Activated CD4-positive, CD25-positive, alpha-beta regulatory T cell treated with anti-CD3 and anti-CD28 coated beads, Interleukin-2, amount 50 U/mL, for 24 hours (primary cell): ENCODE measurements at regions not wholly inside any gene's neighbourhood (a gene's known extent, or its start where the extent isn't known, plus 50 kb on each side); places are given as distances from the start of the nearest gene placed in this dataset.

Source experiments
- ATAC-seq, 2 donors: fragments of 150-1000 bp; cut with Tn5 transposase; one replicate each; pipeline ENCODE4 v1.10.0; 2021; ENCODE audit warnings: mild to moderate bottlenecking in 1 of 2, moderate library complexity in 1 of 2

DNA sequence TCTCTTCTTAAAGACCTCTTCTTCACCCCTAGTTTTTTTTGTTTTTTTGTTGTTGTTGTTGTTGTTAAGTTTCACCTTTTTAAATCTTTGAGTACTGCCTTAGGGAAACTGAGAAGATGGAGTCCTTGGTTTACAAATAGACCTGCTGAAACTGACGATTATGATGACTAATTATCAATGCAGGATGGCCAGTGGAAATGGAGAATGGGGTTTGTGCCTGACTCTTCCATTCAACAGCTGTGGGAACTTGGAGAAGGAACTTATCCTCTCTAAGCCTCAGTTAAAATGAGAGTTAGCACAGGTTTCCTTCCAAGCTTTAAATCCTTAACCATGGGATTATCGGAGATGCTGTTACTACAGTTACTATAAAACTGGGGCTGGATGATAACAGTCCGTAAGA lies 66.7 kb upstream of the PNMA1 start:
- no peak for ATAC-seq

DNA sequence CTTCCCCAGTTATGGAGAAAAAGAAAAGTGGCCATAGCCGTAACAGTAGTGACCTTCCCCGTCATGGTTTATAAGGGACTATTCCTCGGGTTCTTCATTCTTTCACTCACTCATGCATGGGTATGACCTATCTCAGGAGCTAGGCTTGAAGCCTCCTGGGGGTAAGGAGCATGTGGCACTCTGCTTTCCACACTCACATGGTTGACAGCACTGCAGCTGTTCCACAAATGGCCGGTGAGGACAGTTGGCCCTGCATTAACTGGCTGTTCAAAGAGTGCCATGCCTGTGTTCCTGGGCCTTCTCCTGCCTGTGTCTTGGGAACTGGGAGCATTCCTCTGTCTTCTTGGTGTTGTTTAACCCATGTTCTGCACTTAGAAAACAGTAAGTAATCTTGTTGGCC lies 66.2 kb upstream of the PNMA1 start:
- ATAC-seq, result no peak

DNA sequence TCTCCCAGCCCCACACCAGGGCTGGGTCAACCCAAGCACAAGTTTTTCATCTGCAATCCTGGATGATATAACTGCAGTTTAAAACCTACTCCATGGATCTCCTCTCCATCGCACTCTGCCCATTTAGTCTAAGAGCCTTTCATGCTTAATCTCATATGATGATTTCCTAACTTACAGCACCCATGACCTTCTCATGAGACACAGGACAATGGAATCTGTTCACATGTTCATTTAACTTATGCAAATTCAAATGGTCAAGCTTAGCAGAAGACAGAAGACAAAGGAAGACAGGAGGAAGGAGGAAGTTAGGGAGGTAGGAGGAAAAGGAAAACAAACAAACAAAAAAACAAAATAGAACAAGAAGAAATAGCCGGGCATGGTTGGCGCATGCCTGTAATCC lies 64.6 kb upstream of the PNMA1 start:
- no peak for ATAC-seq

DNA sequence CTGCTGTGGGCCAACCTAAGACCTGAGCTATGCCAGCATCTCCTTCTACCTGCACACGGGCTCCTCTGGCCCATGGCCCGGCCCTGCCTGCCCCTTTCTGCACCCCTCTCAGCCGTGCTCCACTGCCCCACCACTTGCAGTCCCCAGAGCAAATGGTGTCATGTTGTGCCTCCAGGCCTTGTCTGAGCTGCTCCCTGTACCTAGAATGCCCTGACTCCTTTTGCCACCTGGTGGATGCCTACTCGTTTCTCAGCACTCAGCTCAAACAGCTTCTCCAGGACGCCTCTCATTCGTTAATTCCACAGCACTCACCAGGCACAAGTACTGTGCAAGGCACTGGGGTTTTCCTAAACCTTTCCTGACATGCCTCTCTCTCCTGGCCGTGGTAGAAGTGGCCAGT lies 63.2 kb upstream of the PNMA1 start:
- ATAC-seq, result peak; percentile 46 to 65

DNA sequence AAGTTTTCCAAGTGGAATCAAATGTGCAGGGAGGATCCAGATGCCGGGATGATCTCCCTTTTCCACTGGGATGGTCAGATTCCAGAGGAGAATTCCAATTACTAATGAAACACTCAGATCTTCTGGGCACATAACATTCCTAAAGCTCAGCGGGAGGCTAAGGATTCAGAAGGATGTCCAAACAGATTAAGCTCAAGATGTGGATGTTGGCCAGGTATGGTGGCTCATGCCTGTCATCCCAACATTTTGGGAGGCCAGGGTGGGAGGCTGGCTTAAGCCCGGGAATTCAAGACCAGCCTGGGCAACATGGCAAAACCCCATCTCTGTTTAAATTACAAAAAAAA lies 62.0 kb upstream of the PNMA1 start:
- ATAC-seq, result no peak

DNA sequence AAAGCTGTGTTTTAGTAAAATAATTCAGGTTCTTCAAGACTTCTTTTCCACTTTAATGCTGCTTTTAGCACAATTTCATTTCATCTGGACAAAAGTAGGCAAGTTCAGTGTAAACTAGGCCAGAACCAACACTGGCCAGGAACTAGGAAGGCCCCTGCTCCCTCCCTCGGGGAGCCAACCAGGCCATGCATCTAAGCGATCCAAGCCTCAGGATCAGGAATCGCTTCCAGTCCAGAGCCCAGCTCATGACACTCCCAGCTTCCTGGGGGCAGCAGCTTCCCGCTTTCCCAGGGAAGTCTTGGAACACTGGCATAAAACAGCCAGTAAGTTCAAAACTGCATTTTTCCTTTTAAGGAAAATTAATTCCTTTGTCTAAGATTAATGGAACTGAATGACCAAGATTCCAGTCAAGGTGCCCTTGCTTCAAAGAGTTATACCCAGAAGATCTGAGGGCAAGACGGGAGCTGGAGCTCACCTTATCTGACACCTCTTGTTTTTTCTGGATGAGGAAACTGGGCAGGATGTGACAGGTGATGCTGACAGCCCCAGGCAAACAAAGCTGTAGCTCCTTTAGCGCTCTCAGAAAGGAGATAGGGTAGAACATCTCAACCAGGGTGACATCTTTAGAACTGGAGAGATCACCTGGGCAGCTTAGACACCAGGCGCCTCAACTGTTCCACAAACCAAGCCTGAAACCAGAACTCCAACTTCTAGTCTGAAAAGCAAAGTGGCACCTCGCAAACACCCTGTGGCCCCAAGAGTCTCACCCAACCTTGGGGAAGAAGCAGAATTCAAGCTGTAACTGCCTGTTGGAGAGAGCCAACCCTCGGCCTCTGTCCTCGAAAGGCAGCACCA lies 61.4 kb upstream of the PNMA1 start:
- ATAC-seq, result no peak

DNA sequence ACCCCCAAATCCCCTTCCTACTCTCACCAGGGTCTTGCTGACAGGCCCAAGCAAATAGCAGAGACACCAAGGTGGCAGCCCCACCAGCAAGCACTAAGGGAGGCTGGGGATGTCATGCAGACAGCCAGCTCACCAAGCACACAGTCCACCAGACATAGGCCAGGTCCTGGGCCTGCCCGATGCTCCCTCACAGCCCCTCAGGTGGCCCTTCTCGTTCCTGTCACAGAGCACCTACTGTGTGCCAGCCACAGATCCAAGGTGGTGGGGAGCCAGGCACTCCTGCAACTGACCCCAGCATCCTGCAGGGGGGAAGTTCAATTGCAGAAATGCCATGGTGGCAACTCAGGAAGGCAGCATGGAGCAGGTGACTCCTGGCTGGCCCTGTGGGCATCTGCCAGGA lies 60.5 kb upstream of the PNMA1 start:
- no peak for ATAC-seq

DNA sequence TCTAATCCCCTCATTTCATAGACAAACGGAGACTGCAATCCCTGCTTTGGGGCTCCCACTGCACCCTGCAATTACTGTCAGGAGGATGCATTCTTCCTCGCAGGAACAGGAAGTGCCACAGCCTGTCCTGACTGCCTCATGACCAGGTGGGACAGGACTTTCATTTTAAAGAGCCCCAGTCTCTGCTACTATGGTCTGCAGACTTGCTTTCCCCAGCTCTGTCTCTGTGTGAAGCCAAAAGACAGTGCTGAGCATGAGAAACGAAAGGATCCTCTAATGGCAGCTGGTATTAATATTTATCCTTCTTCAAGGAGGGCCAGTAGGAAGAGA lies 60.0 kb upstream of the PNMA1 start:
- ATAC-seq, result no peak

DNA sequence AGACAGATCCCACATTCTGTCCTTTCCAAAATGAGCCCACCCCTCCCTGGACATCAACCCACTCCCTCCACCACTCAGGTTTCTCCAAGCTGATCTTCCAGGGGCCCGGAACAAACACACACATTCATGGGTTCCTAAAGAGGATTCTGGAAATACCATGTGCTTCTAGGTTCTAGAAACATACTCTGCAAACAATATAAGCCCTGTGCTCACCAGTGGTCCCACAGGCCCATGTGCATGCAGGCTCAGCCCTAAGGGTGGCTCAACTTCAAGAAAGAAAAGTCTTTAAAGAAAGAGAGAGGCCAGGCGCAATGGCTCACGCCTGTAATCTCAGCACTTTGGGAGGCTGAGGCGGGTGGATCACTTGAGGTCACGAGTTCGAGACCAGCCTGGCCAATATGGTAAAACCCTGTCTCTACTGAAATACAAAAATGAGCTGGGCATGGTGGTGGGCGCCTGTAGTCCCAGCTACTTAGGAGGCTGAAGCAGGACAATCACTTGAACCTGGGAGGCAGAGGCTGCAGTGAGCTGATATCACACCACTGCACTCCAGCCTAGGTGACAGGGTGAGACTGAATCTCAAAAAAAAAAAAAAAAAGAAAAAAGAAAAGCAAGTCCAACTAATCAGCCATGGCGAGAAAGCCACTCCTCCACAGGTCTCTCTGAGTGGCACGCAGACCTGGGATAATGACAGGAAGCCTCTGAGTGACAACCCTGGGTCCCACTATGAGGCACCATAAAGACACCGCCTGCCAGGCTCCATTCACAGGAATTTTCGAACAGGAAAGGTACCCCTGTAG lies 59.5 kb upstream of the PNMA1 start:
- ATAC-seq, result no peak

DNA sequence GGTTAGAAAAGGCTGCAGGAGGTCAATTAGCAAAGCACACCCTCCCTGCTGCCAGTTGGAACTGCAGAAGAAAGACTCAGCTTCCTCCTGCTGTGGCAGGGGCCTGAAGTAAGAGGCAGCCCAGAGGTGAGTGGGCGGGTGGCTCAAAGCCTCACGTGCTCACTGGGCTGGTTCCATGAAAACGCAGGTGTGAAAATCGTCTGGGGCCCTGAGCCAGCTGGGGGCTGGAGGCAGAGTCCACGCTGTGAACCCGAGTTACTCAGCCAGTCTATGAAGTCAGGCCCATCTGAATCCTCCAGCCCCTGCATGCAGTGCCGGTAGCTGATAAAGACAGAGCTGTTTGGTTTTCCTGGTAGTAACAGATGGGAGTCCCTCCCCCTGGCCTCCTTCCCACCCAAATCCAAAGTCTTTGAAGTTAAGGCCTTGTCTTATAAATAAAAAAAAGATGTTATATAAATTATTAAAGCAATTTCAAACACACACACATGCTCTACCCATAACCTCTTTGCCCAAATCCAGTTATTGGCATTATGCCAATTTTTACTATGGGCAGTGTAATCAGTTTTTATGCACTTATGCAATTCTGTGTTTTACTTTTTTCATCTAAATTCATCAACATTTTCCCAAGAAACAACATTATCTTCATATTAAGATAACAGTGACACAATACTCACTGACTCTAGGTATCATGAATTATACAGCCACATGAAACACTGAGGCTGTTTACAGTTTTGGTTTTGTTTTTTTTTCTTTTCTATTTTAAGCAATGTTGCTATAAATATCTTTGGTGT lies 57.9 kb upstream of the PNMA1 start:
- peak; percentile 69 to 78 for ATAC-seq

DNA sequence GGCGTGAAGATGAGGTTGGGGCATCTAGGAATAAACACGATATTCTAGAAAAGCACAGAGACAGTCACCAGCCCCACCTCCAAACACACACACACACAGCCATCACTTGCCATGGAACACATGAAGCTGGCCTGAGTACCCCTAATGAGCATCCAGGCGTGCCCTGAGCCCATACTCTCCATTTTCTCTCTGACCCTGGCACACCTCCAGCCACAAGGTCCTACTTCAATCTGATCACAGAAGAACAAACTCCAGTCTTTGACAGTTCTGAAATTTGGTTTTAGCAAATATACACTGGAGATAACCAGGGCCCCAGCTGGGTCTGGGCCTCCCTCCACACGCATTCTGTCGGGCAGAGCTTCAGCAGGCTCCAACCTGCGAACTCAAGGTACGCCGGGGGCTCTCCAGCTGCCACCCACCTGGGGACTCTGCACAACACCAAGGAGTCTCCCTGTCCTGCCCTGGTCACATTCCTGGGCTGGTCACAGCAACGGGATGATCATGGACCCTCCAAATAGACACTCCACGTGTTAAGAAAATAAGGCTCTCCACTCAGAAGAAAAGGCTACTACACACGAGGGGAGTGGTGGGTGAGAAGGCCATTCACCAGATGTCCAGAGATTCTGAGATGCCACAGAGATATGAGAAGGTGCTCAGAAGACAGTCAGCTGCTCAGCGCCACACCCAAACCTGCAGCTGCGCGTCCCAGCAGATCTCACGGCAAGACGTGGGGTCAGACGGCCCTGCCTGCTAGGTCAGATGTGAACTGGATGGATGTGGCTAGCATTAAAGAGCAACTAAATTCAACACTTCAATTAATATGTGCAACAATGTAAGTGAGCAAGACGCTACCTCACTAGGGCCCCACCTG lies 57.0 kb upstream of the PNMA1 start:
- no peak for ATAC-seq

DNA sequence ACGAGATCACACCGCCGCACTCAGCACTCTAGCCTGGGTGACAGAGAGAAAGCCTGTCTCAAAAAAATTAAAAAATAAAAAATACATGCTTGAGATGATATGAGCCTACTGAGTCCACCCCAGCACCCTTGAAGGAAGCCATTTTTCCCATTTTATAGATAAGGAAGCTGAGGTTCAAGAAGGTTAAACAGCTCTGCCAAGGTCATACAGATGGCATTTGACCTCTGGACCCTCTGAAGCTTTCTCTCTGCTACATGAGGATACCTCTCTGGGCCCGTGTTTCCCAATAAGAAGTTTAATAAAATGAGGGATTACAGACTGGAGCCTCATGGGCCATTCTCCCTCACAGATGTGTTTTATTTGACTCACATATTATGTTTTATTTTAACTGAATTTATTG lies 53.9 kb upstream of the PNMA1 start:
- no peak for ATAC-seq

DNA sequence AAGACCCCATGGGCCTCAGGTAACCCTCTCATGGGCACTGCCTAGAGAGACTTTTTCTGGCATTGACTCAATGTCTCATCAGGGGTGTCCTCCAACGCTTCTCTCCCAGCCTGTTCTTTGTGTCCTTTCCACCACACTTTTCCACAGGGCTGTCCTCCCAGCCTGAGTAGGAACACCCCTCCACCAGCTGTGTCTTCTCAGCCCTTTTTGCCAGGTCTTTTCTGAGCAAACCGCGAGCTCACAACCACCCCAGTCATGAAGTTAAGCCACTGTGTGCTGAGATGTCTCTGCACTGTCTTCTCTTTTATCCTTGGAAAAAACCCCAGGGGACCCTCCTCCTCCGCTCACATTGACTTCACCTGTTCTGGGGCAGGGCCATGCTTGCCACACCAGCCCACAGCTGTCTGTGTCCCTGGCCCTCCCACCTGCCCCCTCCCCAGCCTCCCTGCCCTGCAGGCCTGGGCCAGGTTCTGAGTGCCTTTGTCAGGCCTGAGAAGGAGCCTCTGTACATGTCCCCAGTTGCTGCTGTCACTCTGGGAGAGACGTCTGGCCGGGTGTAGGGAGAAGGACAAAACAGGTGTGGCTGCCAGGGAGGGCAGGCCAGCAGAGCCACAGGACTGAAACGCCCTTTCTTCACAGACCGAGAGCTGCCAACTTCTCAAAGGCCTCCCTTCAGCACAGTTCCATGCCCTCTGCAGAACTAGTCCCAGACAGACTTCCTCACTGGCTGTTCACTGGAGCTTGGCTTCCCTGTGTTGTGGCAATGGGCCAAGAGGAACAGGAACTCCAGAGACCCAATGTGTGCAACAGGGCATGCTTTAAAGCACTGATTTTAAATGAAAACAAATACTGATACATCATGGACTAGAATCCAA lies 50.5 kb upstream of the PNMA1 start:
- ATAC-seq, result no peak
